HEK293 (cell line): ENCODE measurements at regions not wholly inside any gene's neighbourhood (a gene's known extent, or its start where the extent isn't known, plus 50 kb on each side); places are given as distances from the start of the nearest gene placed in this dataset.

ENCODE experiments used
- CTCF ChIA-PET: fragments of 350-600 bp; formaldehyde crosslinking; extraction: SDS; loops from one replicate; lab custom pipeline; 2021; ENCODE audit warnings: antibody characterized with exemption; lab: Yijun Ruan, JAX
- POLR2A ChIA-PET: fragments of 300-600 bp; formaldehyde crosslinking; extraction: SDS; loops from one replicate; lab custom pipeline; 2020; ENCODE audit warnings: antibody characterized with exemption, inconsistent platforms; lab: Yijun Ruan, JAX
- H3K27ac ChIP-seq: fragments of 200-500 bp; sonication (Bioruptor generic); 2 replicates; pipeline ENCODE4 v1.5.1; 2014; ENCODE audit warnings: low read depth, low read length, control low read depth, inconsistent platforms; ENCODE audit errors: extremely low read depth
- H3K36me3 ChIP-seq, 2 experiments: fragments of 200-500 bp in 1 of 2; sonication (Bioruptor generic) in 1 of 2; 1 replicate in 1 of 2; 2 replicates in 1 of 2; pipeline ENCODE4 v1.5.1; 2014 to 2017; ENCODE audit warnings: inconsistent platforms in 2 of 2, low read length in 2 of 2; ENCODE audit not compliant: control insufficient read depth in 2 of 2, insufficient read depth in 1 of 2
- H3K4me1 ChIP-seq: fragments of 200-500 bp; sonication (Bioruptor generic); 2 replicates; pipeline ENCODE4 v1.5.1; 2014; ENCODE audit warnings: mild to moderate bottlenecking, low read length, inconsistent platforms; ENCODE audit not compliant: control insufficient read depth, insufficient read depth
- H3K4me3 ChIP-seq: 2 replicates; pipeline ENCODE4 v1.5.1; 2011; ENCODE audit warnings: low read depth, mild to moderate bottlenecking, control low read depth, low read length, moderate library complexity
- H3K9me3 ChIP-seq: fragments of 200-500 bp; sonication (Bioruptor generic); 2 replicates; pipeline ENCODE4 v1.5.1; 2014; ENCODE audit warnings: low read depth, low read length, inconsistent platforms; ENCODE audit not compliant: control insufficient read depth, insufficient read depth
- BCL11A ChIP-seq: fragments of 450-650 bp; formaldehyde crosslinking; IDR thresholded peaks from 2 replicates; pipeline ENCODE4 v1.5.1; 2016; ENCODE audit warnings: low read depth, missing biosample characterization, missing genetic modification characterization
- FEZF1 ChIP-seq: fragments of 450-650 bp; formaldehyde crosslinking; IDR thresholded peaks from 2 replicates; pipeline ENCODE4 v1.5.1; 2016; ENCODE audit warnings: missing biosample characterization, missing genetic modification characterization
- KLF10 ChIP-seq: fragments of 450-650 bp; IDR thresholded peaks from 2 replicates; pipeline ENCODE4 v1.5.1; 2018; ENCODE audit warnings: missing biosample characterization, mild to moderate bottlenecking, missing genetic modification characterization
- PRDM10 ChIP-seq: fragments of 450-650 bp; formaldehyde crosslinking; IDR thresholded peaks from 2 replicates; pipeline ENCODE4 v1.5.1; 2016; ENCODE audit warnings: missing biosample characterization, missing genetic modification characterization
- SCRT2 ChIP-seq: fragments of 450-650 bp; formaldehyde crosslinking; IDR thresholded peaks from 2 replicates; pipeline ENCODE4 v1.5.1; 2016; ENCODE audit warnings: missing biosample characterization, missing genetic modification characterization
- ZBTB17 ChIP-seq: fragments of 450-650 bp; formaldehyde crosslinking; IDR thresholded peaks from 2 replicates; pipeline ENCODE4 v1.5.1; 2016; ENCODE audit warnings: missing biosample characterization, missing genetic modification characterization
- ZBTB20 ChIP-seq: fragments of 450-650 bp; formaldehyde crosslinking; IDR thresholded peaks from 2 replicates; pipeline ENCODE4 v1.5.1; 2016; ENCODE audit warnings: missing biosample characterization, missing genetic modification characterization
- ZBTB8A ChIP-seq: fragments of 450-650 bp; formaldehyde crosslinking; IDR thresholded peaks from 2 replicates; pipeline ENCODE4 v1.5.1; 2016; ENCODE audit warnings: missing biosample characterization, missing genetic modification characterization
- ZFHX2 ChIP-seq: fragments of 450-650 bp; formaldehyde crosslinking; conservative IDR thresholded peaks from 2 replicates; pipeline ENCODE4 v1.5.1; 2016; ENCODE audit warnings: missing biosample characterization, missing genetic modification characterization
- ZFP69B ChIP-seq: fragments of 450-650 bp; formaldehyde crosslinking; IDR thresholded peaks from 2 replicates; pipeline ENCODE4 v1.5.1; 2016; ENCODE audit warnings: missing biosample characterization, missing genetic modification characterization
- ZNF202 ChIP-seq: fragments of 450-650 bp; formaldehyde crosslinking; IDR thresholded peaks from 2 replicates; pipeline ENCODE4 v1.5.1; 2016; ENCODE audit warnings: missing biosample characterization, missing genetic modification characterization, borderline replicate concordance
- ZNF292 ChIP-seq: fragments of 450-650 bp; formaldehyde crosslinking; IDR thresholded peaks from 2 replicates; pipeline ENCODE4 v1.5.1; 2016; ENCODE audit warnings: low read depth, missing biosample characterization, missing genetic modification characterization, borderline replicate concordance
- ZNF335 ChIP-seq: fragments of 450-650 bp; formaldehyde crosslinking; conservative IDR thresholded peaks from 2 replicates; pipeline ENCODE4 v1.5.1; 2016; ENCODE audit warnings: missing biosample characterization, missing genetic modification characterization
- ZNF585B ChIP-seq: fragments of 450-650 bp; formaldehyde crosslinking; IDR thresholded peaks from 2 replicates; pipeline ENCODE4 v1.5.1; 2016; ENCODE audit warnings: missing biosample characterization, missing genetic modification characterization
- ZNF843 ChIP-seq: fragments of 450-650 bp; formaldehyde crosslinking; IDR thresholded peaks from 2 replicates; pipeline ENCODE4 v1.5.1; 2016; ENCODE audit warnings: missing biosample characterization, missing genetic modification characterization
- TF ChIP-seq, protein P1 (sequence below): fragments of 450-650 bp; formaldehyde crosslinking; IDR thresholded peaks from 2 replicates; pipeline ENCODE4 v1.5.1; 2016; ENCODE audit warnings: missing biosample characterization, missing genetic modification characterization
- TF ChIP-seq, protein P2 (sequence below): fragments of 450-650 bp; formaldehyde crosslinking; IDR thresholded peaks from 2 replicates; pipeline ENCODE4 v1.5.1; 2016; ENCODE audit warnings: missing biosample characterization, missing genetic modification characterization
- TF ChIP-seq, protein P3 (sequence below): fragments of 450-650 bp; IDR thresholded peaks from 2 replicates; pipeline ENCODE4 v1.5.1; 2018; ENCODE audit warnings: missing biosample characterization, mild to moderate bottlenecking, missing genetic modification characterization
- TF ChIP-seq, protein P4 (sequence below): fragments of 450-650 bp; formaldehyde crosslinking; IDR thresholded peaks from 2 replicates; pipeline ENCODE4 v1.5.1; 2016; ENCODE audit warnings: missing biosample characterization, missing genetic modification characterization, borderline replicate concordance
- TF ChIP-seq, protein P5 (sequence below): fragments of 450-650 bp; formaldehyde crosslinking; IDR thresholded peaks from 2 replicates; pipeline ENCODE4 v1.5.1; 2017; ENCODE audit warnings: missing biosample characterization, missing genetic modification characterization

GRCh38 chr5:142216931-142217330, 107.9 kb downstream of the SPRY4 start (continued):
- TF ChIP-seq, protein P1, sequence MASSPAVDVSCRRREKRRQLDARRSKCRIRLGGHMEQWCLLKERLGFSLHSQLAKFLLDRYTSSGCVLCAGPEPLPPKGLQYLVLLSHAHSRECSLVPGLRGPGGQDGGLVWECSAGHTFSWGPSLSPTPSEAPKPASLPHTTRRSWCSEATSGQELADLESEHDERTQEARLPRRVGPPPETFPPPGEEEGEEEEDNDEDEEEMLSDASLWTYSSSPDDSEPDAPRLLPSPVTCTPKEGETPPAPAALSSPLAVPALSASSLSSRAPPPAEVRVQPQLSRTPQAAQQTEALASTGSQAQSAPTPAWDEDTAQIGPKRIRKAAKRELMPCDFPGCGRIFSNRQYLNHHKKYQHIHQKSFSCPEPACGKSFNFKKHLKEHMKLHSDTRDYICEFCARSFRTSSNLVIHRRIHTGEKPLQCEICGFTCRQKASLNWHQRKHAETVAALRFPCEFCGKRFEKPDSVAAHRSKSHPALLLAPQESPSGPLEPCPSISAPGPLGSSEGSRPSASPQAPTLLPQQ (tag by site-specific recombination), result no peak

DNA sequence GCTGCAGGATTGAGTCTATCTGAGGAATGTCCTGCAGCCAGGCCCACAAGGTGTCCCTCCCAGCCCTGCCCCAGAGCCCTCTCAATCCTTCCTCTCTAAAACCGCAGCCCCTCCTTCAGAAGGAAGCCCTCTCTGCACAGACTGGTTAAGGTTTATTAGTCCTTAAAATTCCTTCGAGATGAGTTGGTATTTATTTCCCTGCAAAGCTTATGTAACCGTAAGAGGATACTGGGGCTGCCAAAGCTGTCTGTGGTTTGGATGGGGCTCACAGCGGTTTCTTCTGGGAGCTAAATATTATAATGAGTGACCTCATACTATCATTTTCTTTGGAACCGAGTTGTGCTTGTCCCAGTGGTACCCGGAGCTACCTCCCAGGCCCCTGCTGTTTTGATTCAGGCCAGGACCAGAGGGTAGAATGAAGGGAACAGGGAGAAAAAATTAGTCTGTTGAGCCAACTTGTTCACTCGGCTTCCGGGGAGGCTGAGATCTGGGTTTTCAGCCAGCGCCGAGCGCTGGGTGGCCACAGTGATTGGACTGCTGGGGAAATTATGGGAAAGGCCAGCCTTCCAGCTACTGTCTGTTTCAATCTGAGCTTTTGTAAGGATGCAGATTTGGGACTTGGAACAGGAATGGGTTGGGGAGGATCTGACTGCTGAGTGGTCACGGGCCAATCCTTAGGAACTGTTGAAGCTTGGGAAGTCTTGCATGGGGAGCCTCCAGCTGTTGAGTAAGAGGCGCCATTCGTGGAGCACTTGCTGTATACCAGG, 107.5 kb downstream of the NDFIP1 start:
- H3K36me3 ChIP-seq, result no peaks in the 10 kb centered on the region
- ChIA-PET POLR2A (interaction anchor here (0.6 to 1.1 kb wide), 4 partner anchors 75 to 141 kb away, joined by 3 to 5 read pairs (median 4); partner anchors contain the start of gene SPRY4), CTCF (interaction anchor here (0.6 to 1.1 kb wide), 5 partner anchors 40 to 665 kb away, joined by 3 to 6 read pairs (median 3); no protein-coding TSS in a partner anchor)
- H3K4me3 ChIP-seq, result no peak overlapping the region
- peaks cover 9% of the 10 kb centered on the region for H3K4me1 ChIP-seq
- peak overlapping the region; percentile 71 for H3K27ac ChIP-seq
- no peaks in the 10 kb centered on the region for H3K9me3 ChIP-seq
- TF ChIP-seq BCL11A (tag by site-specific recombination) (peak; percentile 20; the same call in 1 of the 2 replicates), ZFHX2 (tag by site-specific recombination) (no peak), ZBTB17 (peak; percentile 29), ZNF585B (tag by site-specific recombination) (no peak), ZBTB8A (no peak), ZNF335 (tag by site-specific recombination) (0 out of 2 replicates have a peak, but pooled peaks have one; percentile 11), ZNF843 (peak; percentile 85), FEZF1 (tag by site-specific recombination) (peak; percentile 36), SCRT2 (tag by site-specific recombination) (peak; percentile 79), PRDM10 (peak; percentile 64), ZNF202 (no peak), ZNF292 (tag by site-specific recombination) (no peak), ZFP69B (tag by site-specific recombination) (peak; percentile 59; the same call in 1 of the 2 replicates), KLF10 (tag by site-specific recombination) (peak; percentile 91), ZBTB20 (tag by site-specific recombination) (peak; percentile 83)
- TF ChIP-seq, protein P2, sequence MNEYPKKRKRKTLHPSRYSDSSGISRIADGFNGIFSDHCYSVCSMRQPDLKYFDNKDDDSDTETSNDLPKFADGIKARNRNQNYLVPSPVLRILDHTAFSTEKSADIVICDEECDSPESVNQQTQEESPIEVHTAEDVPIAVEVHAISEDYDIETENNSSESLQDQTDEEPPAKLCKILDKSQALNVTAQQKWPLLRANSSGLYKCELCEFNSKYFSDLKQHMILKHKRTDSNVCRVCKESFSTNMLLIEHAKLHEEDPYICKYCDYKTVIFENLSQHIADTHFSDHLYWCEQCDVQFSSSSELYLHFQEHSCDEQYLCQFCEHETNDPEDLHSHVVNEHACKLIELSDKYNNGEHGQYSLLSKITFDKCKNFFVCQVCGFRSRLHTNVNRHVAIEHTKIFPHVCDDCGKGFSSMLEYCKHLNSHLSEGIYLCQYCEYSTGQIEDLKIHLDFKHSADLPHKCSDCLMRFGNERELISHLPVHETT (tag by site-specific recombination), result peak; percentile 76; the same call in 1 of the 2 replicates
- TF ChIP-seq, protein P3, sequence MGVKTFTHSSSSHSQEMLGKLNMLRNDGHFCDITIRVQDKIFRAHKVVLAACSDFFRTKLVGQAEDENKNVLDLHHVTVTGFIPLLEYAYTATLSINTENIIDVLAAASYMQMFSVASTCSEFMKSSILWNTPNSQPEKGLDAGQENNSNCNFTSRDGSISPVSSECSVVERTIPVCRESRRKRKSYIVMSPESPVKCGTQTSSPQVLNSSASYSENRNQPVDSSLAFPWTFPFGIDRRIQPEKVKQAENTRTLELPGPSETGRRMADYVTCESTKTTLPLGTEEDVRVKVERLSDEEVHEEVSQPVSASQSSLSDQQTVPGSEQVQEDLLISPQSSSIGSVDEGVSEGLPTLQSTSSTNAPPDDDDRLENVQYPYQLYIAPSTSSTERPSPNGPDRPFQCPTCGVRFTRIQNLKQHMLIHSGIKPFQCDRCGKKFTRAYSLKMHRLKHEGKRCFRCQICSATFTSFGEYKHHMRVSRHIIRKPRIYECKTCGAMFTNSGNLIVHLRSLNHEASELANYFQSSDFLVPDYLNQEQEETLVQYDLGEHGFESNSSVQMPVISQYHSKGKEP, result peak; percentile 78; the same call in 1 of the 2 replicates
- TF ChIP-seq, protein P4, sequence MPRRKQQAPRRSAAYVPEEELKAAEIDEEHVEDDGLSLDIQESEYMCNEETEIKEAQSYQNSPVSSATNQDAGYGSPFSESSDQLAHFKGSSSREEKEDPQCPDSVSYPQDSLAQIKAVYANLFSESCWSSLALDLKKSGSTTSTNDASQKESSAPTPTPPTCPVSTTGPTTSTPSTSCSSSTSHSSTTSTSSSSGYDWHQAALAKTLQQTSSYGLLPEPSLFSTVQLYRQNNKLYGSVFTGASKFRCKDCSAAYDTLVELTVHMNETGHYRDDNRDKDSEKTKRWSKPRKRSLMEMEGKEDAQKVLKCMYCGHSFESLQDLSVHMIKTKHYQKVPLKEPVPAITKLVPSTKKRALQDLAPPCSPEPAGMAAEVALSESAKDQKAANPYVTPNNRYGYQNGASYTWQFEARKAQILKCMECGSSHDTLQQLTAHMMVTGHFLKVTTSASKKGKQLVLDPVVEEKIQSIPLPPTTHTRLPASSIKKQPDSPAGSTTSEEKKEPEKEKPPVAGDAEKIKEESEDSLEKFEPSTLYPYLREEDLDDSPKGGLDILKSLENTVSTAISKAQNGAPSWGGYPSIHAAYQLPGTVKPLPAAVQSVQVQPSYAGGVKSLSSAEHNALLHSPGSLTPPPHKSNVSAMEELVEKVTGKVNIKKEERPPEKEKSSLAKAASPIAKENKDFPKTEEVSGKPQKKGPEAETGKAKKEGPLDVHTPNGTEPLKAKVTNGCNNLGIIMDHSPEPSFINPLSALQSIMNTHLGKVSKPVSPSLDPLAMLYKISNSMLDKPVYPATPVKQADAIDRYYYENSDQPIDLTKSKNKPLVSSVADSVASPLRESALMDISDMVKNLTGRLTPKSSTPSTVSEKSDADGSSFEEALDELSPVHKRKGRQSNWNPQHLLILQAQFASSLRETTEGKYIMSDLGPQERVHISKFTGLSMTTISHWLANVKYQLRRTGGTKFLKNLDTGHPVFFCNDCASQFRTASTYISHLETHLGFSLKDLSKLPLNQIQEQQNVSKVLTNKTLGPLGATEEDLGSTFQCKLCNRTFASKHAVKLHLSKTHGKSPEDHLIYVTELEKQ (tag by site-specific recombination), result peak; percentile 89
- TF ChIP-seq, protein P5, sequence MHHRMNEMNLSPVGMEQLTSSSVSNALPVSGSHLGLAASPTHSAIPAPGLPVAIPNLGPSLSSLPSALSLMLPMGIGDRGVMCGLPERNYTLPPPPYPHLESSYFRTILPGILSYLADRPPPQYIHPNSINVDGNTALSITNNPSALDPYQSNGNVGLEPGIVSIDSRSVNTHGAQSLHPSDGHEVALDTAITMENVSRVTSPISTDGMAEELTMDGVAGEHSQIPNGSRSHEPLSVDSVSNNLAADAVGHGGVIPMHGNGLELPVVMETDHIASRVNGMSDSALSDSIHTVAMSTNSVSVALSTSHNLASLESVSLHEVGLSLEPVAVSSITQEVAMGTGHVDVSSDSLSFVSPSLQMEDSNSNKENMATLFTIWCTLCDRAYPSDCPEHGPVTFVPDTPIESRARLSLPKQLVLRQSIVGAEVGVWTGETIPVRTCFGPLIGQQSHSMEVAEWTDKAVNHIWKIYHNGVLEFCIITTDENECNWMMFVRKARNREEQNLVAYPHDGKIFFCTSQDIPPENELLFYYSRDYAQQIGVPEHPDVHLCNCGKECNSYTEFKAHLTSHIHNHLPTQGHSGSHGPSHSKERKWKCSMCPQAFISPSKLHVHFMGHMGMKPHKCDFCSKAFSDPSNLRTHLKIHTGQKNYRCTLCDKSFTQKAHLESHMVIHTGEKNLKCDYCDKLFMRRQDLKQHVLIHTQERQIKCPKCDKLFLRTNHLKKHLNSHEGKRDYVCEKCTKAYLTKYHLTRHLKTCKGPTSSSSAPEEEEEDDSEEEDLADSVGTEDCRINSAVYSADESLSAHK (tag by site-specific recombination), result peak; percentile 99
